ENCODE measurements at regions not wholly inside any gene's neighbourhood (a gene's known extent, or its start where the extent isn't known, plus 50 kb on each side); places are given as distances from the start of the nearest gene placed in this dataset.

GRCh38 chr5:58148254-58148775 lies 311.6 kb downstream of the PLK2 start:
- Histone ChIP-seq H3K4me2 (ENCODE audit: low read length) (no peak overlapping the region), H3K27ac (ENCODE audit: low read depth, low read length) (no peak overlapping the region), H3K9me2 (replicated peaks; ENCODE audit: control insufficient read depth, low read length) (no peaks in the 10 kb centered on the region), H3K4me1 (ENCODE audit: control insufficient read depth, low read length) (no peaks in the 10 kb centered on the region), H3K9me3 (ENCODE audit: control insufficient read depth, insufficient read depth, low read length) (no peaks in the 10 kb centered on the region), H3K79me2 (ENCODE audit: control insufficient read depth, low read length) (no peaks in the 10 kb centered on the region), H3K4me3 (ENCODE audit: low read length) (no peak overlapping the region), H4K20me1 (ENCODE audit: control insufficient read depth, insufficient read depth, low read depth, low read length) (no peaks in the 10 kb centered on the region), H3F3A (ENCODE audit: control insufficient read depth, insufficient read depth) (no peaks in the 10 kb centered on the region), H3K27me3 (ENCODE audit: control insufficient read depth, low read length) (no peaks in the 10 kb centered on the region), H3K36me3 (ENCODE audit: control insufficient read depth, low read length) (no peaks in the 10 kb centered on the region)
- no peak for TF ChIP-seq CTCF (IDR thresholded peaks at IDR 0.05; ENCODE audit: low read depth, low read length, poor library complexity, severe bottlenecking)

DNA sequence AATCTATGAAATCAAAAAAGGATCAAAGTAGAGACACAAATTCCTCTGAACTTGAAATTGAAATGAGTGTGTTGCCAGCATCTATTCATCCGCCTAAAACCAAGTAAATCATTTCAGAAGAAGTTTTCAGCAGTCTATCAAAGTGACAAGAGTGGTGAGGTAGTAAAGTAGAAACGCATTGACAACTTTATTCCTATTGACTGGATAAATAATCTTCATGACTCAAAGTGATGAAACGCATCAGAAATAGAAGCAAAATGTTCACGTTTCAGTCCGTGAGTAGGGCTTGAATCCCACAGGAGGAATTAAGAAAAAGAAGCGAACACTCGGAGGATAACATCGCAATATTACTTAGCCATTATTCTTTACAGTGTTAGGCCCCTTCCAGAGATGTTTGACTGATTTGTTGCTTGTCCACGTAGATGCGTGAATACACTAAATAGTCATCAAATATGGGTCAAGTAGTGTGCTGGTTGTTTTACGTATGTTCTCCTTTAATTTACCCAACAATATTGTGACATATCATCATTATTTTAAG lies 314.4 kb downstream of the PLK2 start:
- H3K4me1 ChIP-seq (ENCODE audit: control insufficient read depth, low read length): no peaks in the 10 kb centered on the region
- no peaks in the 10 kb centered on the region for H3K79me2 ChIP-seq (ENCODE audit: control insufficient read depth, low read length)

DNA sequence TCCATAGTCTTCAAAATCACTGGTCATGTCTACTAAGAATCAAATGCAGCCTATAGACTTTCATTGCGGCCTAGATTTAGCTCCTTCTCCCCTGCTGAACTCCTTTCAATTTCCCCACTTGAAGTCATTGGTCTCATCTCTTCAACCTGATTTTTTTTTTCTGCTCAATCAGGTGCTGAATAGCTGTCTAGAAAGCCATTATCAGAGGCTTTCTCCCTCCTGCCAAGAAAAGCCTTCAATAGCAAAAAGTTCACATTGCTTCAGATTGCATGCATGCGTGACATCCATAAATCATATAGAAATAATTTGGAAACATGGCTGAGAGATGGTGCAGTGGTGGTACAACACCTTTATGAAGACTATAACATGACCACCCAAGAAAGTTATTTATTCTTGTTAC lies 316.2 kb downstream of the PLK2 start:
- H3K9me3 ChIP-seq (ENCODE audit: control insufficient read depth, insufficient read depth, low read length): no peaks in the 10 kb centered on the region
- no peaks in the 10 kb centered on the region for H3K79me2 ChIP-seq (ENCODE audit: control insufficient read depth, low read length)
- no peak overlapping the region for H3K4me3 ChIP-seq (ENCODE audit: low read length)
- no peaks in the 10 kb centered on the region for H3K9me2 ChIP-seq (replicated peaks; ENCODE audit: control insufficient read depth, low read length)
- H3K4me1 ChIP-seq (ENCODE audit: control insufficient read depth, low read length): no peaks in the 10 kb centered on the region
- no peak for TF ChIP-seq EZH2phosphoT487 (IDR thresholded peaks at IDR 0.05; ENCODE audit: borderline replicate concordance, low read length)
- TF ChIP-seq CTCF (IDR thresholded peaks at IDR 0.05; ENCODE audit: low read depth, low read length, poor library complexity, severe bottlenecking): no peak
- no peaks in the 10 kb centered on the region for H4K20me1 ChIP-seq (ENCODE audit: control insufficient read depth, insufficient read depth, low read depth, low read length)
- no peak overlapping the region for H3K4me2 ChIP-seq (ENCODE audit: low read length)
- H3K27me3 ChIP-seq (ENCODE audit: control insufficient read depth, low read length): no peaks in the 10 kb centered on the region
- H3F3A ChIP-seq (ENCODE audit: control insufficient read depth, insufficient read depth): no peaks in the 10 kb centered on the region
- no peaks in the 10 kb centered on the region for H3K36me3 ChIP-seq (ENCODE audit: control insufficient read depth, low read length)
- H3K27ac ChIP-seq (ENCODE audit: low read depth, low read length): no peak overlapping the region

More for the DNA sequence above, 314.4 kb downstream of the PLK2 start:
- no peak overlapping the region for H3K4me3 ChIP-seq (ENCODE audit: low read length)
- H3K36me3 ChIP-seq (ENCODE audit: control insufficient read depth, low read length): no peaks in the 10 kb centered on the region
- H3F3A ChIP-seq (ENCODE audit: control insufficient read depth, insufficient read depth): no peaks in the 10 kb centered on the region
- no peak overlapping the region for H3K27ac ChIP-seq (ENCODE audit: low read depth, low read length)
- H3K27me3 ChIP-seq (ENCODE audit: control insufficient read depth, low read length): no peaks in the 10 kb centered on the region
- H4K20me1 ChIP-seq (ENCODE audit: control insufficient read depth, insufficient read depth, low read depth, low read length): no peaks in the 10 kb centered on the region
- H3K9me2 ChIP-seq (replicated peaks; ENCODE audit: control insufficient read depth, low read length): no peaks in the 10 kb centered on the region
- no peaks in the 10 kb centered on the region for H3K9me3 ChIP-seq (ENCODE audit: control insufficient read depth, insufficient read depth, low read length)
- no peak overlapping the region for H3K4me2 ChIP-seq (ENCODE audit: low read length)
- TF ChIP-seq EZH2phosphoT487 (IDR thresholded peaks at IDR 0.05; ENCODE audit: borderline replicate concordance, low read length) (no peak), CTCF (IDR thresholded peaks at IDR 0.05; ENCODE audit: low read depth, low read length, poor library complexity, severe bottlenecking) (no peak)

All from DOHH2 (cell line).